Astrocyte of the spinal cord (primary cell): ENCODE measurements at regions not wholly inside any gene's neighbourhood (a gene's known extent, or its start where the extent isn't known, plus 50 kb on each side); places are given as distances from the start of the nearest gene placed in this dataset.
"Not testable (repeated sequence)": the region's sequence is repeated elsewhere in the genome, so short reads cannot be mapped to it uniquely, and the experiment has no call there.

Source experiments
- DNase-seq: peaks from one replicate; pipeline ENCODE4 v3.0.0; 2011; ENCODE audit warnings: low read depth, low spot score
- H3K4me3 ChIP-seq: 2 replicates; pipeline ENCODE4 v1.5.1; 2011; ENCODE audit warnings: low read depth, mild to moderate bottlenecking, low read length, moderate library complexity
- in situ Hi-C: cut with HindIII; loops from 2 replicates; pipeline ENCODE4 v1.10.0; 2017; ENCODE audit warnings: low sequenced_read_pairs
- TF ChIP-seq, protein P1 (sequence below): IDR thresholded peaks from 2 replicates; pipeline ENCODE4 v1.5.1; 2012; ENCODE audit warnings: low read depth, mild to moderate bottlenecking, low read length, inconsistent platforms

DNA sequence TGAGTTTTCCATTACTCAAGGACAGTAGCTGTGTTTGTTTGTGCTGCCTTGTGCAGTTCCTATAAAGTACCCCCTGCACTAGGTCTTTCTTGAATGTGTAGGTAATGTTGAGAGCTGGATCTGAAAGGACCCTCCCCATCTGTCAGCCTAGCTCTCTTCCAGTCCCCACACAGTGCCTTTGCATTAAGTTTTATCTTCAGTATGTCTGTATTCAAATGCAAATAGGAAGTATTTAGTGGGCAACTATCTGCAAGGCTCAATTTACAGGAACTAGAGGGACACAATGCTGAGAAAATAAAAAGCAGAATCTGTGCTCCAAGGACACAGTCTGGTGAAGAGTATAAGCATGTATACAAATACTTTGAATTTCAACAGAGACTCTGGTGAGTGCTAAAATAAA lies 558.5 kb downstream of the RFC3 start:
- H3K4me3 ChIP-seq: no peak overlapping the region
- DNase-seq: no peak
- in situ Hi-C loops: no loop called here
- TF ChIP-seq, protein P1, sequence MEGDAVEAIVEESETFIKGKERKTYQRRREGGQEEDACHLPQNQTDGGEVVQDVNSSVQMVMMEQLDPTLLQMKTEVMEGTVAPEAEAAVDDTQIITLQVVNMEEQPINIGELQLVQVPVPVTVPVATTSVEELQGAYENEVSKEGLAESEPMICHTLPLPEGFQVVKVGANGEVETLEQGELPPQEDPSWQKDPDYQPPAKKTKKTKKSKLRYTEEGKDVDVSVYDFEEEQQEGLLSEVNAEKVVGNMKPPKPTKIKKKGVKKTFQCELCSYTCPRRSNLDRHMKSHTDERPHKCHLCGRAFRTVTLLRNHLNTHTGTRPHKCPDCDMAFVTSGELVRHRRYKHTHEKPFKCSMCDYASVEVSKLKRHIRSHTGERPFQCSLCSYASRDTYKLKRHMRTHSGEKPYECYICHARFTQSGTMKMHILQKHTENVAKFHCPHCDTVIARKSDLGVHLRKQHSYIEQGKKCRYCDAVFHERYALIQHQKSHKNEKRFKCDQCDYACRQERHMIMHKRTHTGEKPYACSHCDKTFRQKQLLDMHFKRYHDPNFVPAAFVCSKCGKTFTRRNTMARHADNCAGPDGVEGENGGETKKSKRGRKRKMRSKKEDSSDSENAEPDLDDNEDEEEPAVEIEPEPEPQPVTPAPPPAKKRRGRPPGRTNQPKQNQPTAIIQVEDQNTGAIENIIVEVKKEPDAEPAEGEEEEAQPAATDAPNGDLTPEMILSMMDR: no peak

DNA sequence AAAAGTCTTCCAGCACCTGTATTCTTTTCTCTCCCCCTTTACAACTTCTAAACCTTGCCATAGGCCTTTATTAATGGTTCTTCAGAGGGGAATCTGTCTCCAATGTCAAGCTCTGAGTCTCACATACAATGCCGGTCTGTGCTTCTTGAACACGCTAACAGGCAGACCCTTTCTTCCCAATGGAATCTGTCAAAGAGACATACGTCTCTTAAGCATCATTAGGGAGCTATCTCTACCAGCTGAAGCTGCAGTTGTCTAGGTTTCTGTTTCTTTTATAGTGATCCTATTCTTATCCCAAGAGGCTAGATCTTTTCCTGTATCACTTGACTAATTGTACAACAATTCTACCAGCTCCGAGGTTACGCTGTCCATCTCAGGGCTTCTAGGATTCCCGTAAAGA lies 560.8 kb upstream of the NBEA start:
- TF ChIP-seq, protein P1: no peak
- no peak for DNase-seq
- in situ Hi-C loops: no loop called here
- no peak overlapping the region for H3K4me3 ChIP-seq

DNA sequence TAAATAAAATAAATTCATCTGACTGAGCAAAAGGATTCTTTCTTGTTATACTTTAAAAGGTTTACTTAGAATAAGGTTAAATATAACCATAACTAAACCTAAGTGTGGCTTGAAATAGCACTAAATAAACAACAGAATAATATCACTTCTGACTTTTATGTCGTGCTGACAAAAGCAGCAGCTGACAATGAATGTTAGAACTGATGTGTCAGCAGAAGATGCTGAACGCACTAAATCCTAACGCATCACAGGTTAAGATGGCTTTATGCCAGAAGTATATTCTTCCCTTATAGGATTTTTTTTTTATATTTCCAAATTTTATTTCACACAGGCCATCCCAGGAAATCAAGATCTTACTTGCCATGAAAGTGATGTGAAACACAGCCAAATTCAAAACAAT lies 558.3 kb upstream of the NBEA start:
- no peak for DNase-seq
- H3K4me3 ChIP-seq: no peak overlapping the region
- in situ Hi-C loops: no loop called here
- TF ChIP-seq, protein P1: no peak

DNA sequence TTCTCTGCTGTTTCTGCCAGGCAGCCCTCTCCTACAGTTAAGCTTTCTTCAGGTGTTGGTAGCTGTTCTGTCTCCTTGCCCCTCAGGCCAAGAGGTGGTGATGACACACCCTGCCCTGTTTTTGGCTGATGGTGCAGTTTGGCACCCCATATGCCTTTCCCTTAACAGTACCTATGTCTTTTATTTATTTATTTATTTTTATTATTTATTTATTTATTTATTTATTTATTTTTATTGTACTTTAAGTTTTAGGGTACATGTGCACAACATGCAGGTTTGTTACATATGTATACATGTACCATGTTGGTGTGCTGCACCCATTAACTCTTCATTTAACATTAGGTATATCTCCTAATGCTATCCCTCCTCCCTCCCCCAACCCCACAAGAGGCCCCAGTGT lies 555.8 kb upstream of the NBEA start:
- in situ Hi-C loops, H3K4me3 ChIP-seq, DNase-seq: not testable (repeated sequence)

DNA sequence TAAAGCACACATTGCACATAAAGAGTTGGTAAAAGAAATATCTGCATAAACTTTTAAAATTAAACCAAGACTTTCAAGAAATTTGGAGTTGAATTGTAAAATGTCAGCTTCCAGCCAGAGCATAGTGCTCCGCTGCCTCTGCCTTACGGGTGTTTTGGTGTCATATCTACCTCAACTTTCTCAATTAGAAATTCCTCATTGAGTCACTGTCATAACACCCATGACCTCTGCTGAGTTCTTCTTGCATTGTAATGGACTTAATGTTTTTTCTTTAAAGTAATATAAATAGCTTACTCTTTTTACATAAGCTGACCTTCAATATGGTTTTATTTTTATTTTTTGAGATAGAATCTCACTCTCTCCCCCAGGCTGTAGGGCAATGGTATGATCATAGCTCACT lies 551.0 kb upstream of the NBEA start:
- H3K4me3 ChIP-seq: no peak overlapping the region
- DNase-seq: peak; percentile 76
- TF ChIP-seq, protein P1: no peak
- in situ Hi-C loops: no loop called here

DNA sequence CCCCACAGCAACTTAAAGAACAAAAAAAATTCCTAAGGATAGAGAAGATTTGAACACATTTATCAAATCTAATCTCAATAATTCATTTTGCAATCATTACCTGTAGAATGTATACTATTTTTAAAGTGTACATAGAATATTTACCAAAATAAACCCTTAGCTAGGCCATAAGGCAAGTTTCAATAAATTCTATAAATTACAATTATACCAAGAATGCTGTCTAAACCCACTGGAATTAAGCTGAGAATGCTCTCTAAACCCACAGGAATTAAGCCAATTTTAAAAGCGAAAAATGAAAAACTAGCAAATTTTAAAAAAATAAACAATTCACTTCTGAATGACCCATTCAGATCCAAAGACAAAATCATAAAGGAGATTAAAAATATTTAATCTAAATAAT lies 540.4 kb upstream of the NBEA start:
- in situ Hi-C loops: no loop called here
- TF ChIP-seq, protein P1: no peak
- DNase-seq: no peak
- H3K4me3 ChIP-seq: no peak overlapping the region

DNA sequence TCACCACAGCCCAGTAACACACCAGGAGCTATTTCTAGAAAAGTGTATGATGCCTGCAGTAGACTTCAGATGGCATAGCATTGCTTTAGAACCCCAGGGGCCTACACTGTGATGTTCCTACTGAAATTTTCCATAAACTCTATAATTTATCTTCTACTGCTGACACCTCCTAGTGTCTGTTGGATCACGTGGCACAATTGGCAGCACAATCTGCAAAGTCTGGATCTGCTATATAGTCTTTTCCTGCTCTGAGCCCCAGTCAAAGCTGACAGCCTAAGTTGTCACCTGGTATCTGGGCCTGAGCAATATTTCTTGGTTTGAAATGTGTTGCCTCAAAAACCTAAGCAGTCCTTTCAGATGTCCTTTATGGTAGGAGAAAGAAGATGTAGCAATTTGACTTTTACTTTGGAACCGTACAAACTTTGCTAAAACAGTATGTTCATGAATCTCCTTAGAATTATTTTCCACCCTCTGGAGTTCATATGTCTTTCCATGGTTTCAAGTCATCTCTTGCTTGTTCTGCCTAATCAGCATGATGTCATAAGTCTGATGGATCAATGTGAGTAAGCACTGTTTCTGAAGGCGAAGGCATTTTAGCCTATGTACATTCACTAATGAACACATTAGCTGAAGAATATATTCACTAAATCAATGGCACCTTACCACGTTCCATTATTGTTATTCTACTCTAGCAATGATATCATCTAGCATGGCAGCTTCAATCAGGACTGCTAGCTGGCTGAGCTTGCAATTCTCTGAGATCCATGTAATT lies 536.5 kb upstream of the NBEA start:
- H3K4me3 ChIP-seq: no peak overlapping the region
- DNase-seq: no peak
- TF ChIP-seq, protein P1: no peak
- in situ Hi-C loops: no loop called here
